Tibial nerve (tissue), 4 donors: ENCODE measurements at regions not wholly inside any gene's neighbourhood (a gene's known extent, or its start where the extent isn't known, plus 50 kb on each side); places are given as distances from the start of the nearest gene placed in this dataset.
A peak's percentile ranks its signal among the peaks of the same experiment; 100 is the strongest.

Experiments used
- DNase-seq, 2 donors: peaks; one replicate each; pipeline ENCODE4 v3.0.0-alpha.2; 2019; ENCODE audit warnings: low spot score in 2 of 2
- H3K27ac ChIP-seq, 4 donors: fragments of 200-600 bp; sonication (generic) in 3 of 4; one replicate each; pipeline ENCODE4 v1.5.1; 2017 to 2019; ENCODE audit warnings: mild to moderate bottlenecking in 1 of 4
- H3K27me3 ChIP-seq, 2 donors: fragments of 200-600 bp; sonication (generic) in 1 of 2; one replicate each; pipeline versions ENCODE4 v1.5.1 to v1.6.0; 2017 to 2019
- H3K36me3 ChIP-seq, 3 donors: fragments of 200-600 bp; sonication (generic); one replicate each; pipeline ENCODE4 v1.5.1; 2018 to 2019
- H3K4me1 ChIP-seq, 4 donors: fragments of 200-600 bp; sonication (generic) in 3 of 4; one replicate each; pipeline ENCODE4 v1.5.1; 2017 to 2019
- H3K4me3 ChIP-seq, 4 donors: fragments of 200-600 bp; sonication (generic) in 3 of 4; one replicate each; pipeline ENCODE4 v1.5.1; 2017 to 2019; ENCODE audit warnings: mild to moderate bottlenecking in 1 of 4, moderate library complexity in 1 of 4
- H3K9me3 ChIP-seq, 4 donors: fragments of 200-600 bp; sonication (generic) in 3 of 4; one replicate each; pipeline ENCODE4 v1.5.1; 2017 to 2019
- EP300 ChIP-seq, 2 donors: sonication (generic); formaldehyde crosslinking; IDR thresholded peaks; one replicate each; pipeline ENCODE4 v1.6.1; 2017; ENCODE audit warnings: antibody characterized with exemption in 2 of 2, mild to moderate bottlenecking in 1 of 2
- POLR2A ChIP-seq, 2 donors: fragments of 450-650 bp; IDR thresholded peaks; one replicate each; pipeline ENCODE4 v1.6.1; 2017; ENCODE audit warnings: antibody characterized with exemption in 2 of 2, mild to moderate bottlenecking in 2 of 2, moderate library complexity in 2 of 2
- WGBS, 2 donors: methylation state at CpG; one replicate each; pipeline ENCODE4 v1.1.5; 2018; 5-methylcytosine and 5-hydroxymethylcytosine counted together
- TF ChIP-seq, protein P1 (sequence below), 5 experiments: fragments of 200-600 bp in 3 of 5; fragments of 450-650 bp in 2 of 5; sonication (generic) in 3 of 5; IDR thresholded peaks; one replicate each; pipeline ENCODE4 v1.5.1; 2016 to 2019; ENCODE audit warnings: antibody characterized with exemption in 5 of 5, mild to moderate bottlenecking in 3 of 5, moderate library complexity in 2 of 5

DNA sequence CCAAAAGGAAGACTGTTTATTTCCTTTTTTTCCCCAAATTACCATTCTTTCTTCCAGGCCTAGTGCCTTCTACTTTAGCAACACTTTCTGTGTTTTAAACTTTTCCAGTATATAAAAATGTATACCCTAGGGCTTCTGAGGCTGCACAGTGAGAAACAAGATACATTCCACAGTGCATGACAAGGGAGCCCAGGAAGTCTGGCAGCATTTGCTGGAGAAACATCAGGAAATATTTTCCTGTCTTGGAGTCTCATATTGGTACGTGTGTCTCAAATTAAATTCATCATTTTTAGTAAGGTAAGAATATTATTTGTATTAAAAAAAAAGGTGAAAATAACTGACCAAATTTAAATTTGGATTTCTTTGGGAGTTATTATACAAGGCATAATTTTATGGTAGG is 662.6 kb downstream of the RFPL4B start:
- no peak overlapping the region for H3K4me3 ChIP-seq
- TF ChIP-seq, protein P1, sequence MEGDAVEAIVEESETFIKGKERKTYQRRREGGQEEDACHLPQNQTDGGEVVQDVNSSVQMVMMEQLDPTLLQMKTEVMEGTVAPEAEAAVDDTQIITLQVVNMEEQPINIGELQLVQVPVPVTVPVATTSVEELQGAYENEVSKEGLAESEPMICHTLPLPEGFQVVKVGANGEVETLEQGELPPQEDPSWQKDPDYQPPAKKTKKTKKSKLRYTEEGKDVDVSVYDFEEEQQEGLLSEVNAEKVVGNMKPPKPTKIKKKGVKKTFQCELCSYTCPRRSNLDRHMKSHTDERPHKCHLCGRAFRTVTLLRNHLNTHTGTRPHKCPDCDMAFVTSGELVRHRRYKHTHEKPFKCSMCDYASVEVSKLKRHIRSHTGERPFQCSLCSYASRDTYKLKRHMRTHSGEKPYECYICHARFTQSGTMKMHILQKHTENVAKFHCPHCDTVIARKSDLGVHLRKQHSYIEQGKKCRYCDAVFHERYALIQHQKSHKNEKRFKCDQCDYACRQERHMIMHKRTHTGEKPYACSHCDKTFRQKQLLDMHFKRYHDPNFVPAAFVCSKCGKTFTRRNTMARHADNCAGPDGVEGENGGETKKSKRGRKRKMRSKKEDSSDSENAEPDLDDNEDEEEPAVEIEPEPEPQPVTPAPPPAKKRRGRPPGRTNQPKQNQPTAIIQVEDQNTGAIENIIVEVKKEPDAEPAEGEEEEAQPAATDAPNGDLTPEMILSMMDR (IDR thresholded peaks at IDR 0.05) = no peak
- TF ChIP-seq POLR2A (IDR thresholded peaks at IDR 0.05) (no peak), EP300 (IDR thresholded peaks at IDR 0.05) (no peak)
- H3K4me1 ChIP-seq = peaks cover 0 to 27% (median 3%) of the 10 kb centered on the region in 4 donors
- no peaks in the 10 kb centered on the region for H3K36me3 ChIP-seq
- DNase-seq = no peak
- no peak overlapping the region for H3K27ac ChIP-seq
- H3K9me3 ChIP-seq = no peaks in the 10 kb centered on the region
- 42 to 61% methylated on average over 1 of the region's 1 CpG for WGBS, 2 donors
- no peaks in the 10 kb centered on the region for H3K27me3 ChIP-seq

DNA sequence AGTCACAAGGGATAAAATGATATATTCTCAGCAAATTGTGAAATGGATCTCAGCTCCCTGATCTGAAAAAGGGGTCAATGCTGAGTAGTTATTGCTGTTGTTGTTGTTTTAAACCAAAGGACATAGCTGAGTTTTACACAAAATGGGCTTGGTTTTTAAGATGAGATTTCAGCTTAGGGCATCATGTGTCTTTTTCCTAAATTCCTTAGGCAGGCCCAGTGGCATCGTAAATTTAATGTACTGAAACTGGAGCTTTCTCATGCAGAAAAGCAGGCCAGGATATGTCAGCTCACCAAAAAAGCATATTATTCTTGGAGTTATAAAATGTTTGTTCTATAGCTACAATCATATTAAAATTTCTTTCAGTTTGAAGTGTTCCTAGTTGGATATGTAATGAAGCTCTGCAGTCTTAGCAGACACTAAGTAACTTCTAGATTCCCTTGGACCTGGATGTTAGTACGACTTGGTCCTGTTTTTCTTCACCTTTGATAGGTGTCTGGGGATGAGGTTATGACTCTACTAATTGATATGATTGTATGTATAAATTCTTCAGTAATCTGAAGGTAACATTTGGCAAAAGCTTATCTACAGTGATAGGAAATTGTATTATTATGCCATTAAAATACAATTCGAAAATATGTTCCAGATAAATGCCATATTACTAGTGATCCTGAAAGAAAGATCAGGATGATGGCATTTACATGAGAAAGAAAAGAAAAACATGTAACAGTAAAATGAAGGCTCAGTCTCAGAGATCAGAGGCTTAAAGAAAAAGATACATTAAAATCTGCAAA is 663.3 kb downstream of the RFPL4B start:
- 82 to 89% methylated on average over 3 of the region's 3 CpGs for WGBS, 2 donors
- Histone ChIP-seq H3K36me3 (no peaks in the 10 kb centered on the region), H3K27ac (no peak overlapping the region), H3K4me1 (peaks cover 0 to 32% (median 3%) of the 10 kb centered on the region in 4 donors), H3K27me3 (no peaks in the 10 kb centered on the region), H3K9me3 (no peaks in the 10 kb centered on the region), H3K4me3 (no peak overlapping the region)
- TF ChIP-seq EP300 (IDR thresholded peaks at IDR 0.05) = no peak
- TF ChIP-seq, protein P1 (IDR thresholded peaks at IDR 0.05) = no peak
- TF ChIP-seq POLR2A (IDR thresholded peaks at IDR 0.05) = no peak
- no peak for DNase-seq

DNA sequence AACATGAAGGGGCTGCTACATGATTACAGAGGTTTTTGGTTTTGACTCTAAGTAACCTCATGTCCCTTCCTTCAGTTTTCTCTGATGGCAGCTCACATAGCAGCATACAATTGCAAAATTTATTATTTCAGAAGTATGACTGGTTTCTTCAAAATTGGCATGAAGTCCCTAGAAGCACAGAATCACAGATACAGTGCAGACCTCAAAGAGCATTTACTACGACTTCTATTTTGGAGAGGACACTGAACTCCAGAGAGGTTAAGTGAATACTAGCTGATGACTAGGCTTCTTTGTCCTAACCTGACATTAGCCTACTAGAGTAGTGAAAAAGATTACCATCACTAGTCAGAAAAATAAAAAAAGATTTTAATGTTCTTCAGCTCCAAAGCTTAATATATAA is 664.3 kb downstream of the RFPL4B start:
- WGBS, 2 donors = 0% methylated on average over 1 of the region's 1 CpG
- Histone ChIP-seq H3K36me3 (no peaks in the 10 kb centered on the region), H3K27me3 (no peaks in the 10 kb centered on the region), H3K4me3 (no peak overlapping the region), H3K4me1 (peaks cover 0 to 32% (median 3%) of the 10 kb centered on the region in 4 donors), H3K27ac (peak overlapping the region in 1 of 4 donors; percentile 27), H3K9me3 (no peaks in the 10 kb centered on the region)
- TF ChIP-seq POLR2A (IDR thresholded peaks at IDR 0.05) = no peak
- no peak for TF ChIP-seq EP300 (IDR thresholded peaks at IDR 0.05)
- TF ChIP-seq, protein P1 (IDR thresholded peaks at IDR 0.05) = no peak
- no peak for DNase-seq

GRCh38 chr6:113011801-113012200 is 664.7 kb downstream of the RFPL4B start:
- Histone ChIP-seq H3K4me3 (no peak overlapping the region), H3K9me3 (no peaks in the 10 kb centered on the region), H3K36me3 (no peaks in the 10 kb centered on the region), H3K27me3 (no peaks in the 10 kb centered on the region), H3K27ac (peak overlapping the region in 2 of 4 donors; percentile 23 to 27), H3K4me1 (peaks cover 0 to 32% (median 3%) of the 10 kb centered on the region in 4 donors)
- DNase-seq = no peak
- 23 to 31% methylated on average over 5 of the region's 5 CpGs for WGBS, 2 donors
- TF ChIP-seq EP300 (IDR thresholded peaks at IDR 0.05) (no peak), POLR2A (IDR thresholded peaks at IDR 0.05) (no peak)
- TF ChIP-seq, protein P1 (IDR thresholded peaks at IDR 0.05) = no peak

DNA sequence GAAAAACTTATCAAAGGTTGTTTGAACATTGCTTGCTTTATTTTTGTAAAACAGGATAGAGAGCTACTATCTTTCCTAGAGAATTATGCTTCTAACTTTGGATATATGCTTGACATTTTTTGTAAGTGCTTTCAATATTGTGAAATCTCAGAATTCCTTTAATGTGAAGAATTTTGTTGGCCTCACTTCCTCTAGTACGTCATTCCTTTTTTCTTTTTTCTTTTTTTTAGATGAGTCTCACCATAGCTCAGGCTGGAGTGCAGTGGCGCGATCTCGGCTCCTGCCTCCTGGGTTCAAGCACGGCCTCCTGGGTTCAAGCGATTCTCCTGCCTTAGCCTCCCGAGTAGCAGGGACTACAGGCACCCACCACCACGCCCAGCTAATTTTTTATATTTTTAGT is 668.1 kb downstream of the RFPL4B start:
- TF ChIP-seq, protein P1 (IDR thresholded peaks at IDR 0.05) = no peak
- no peak for TF ChIP-seq POLR2A (IDR thresholded peaks at IDR 0.05)
- no peak for TF ChIP-seq EP300 (IDR thresholded peaks at IDR 0.05)
- Histone ChIP-seq H3K4me1 (peaks cover 0 to 50% (median 8%) of the 10 kb centered on the region in 4 donors), H3K9me3 (no peaks in the 10 kb centered on the region), H3K27me3 (no peaks in the 10 kb centered on the region), H3K36me3 (no peaks in the 10 kb centered on the region), H3K4me3 (no peak overlapping the region), H3K27ac (no peak overlapping the region)
- no peak for DNase-seq
- WGBS, 2 donors = 48 to 52% methylated on average over 8 of the region's 8 CpGs
